Testis (tissue), 2 donors: ENCODE measurements at regions not wholly inside any gene's neighbourhood (a gene's known extent, or its start where the extent isn't known, plus 50 kb on each side); places are given as distances from the start of the nearest gene placed in this dataset.

Experiments used
- DNase-seq: peaks from one replicate; pipeline ENCODE4 v3.0.0-alpha.2; 2019
- H3K27ac ChIP-seq, 2 donors: fragments of 200-600 bp; sonication (generic); one replicate each; pipeline ENCODE4 v1.5.1; 2019
- H3K27me3 ChIP-seq: fragments of 200-600 bp; sonication (generic); one replicate; pipeline ENCODE4 v1.5.1; 2019
- H3K36me3 ChIP-seq: fragments of 200-600 bp; sonication (generic); one replicate; pipeline ENCODE4 v1.5.1; 2017; ENCODE audit warnings: low read depth; ENCODE audit errors: missing control alignments
- H3K4me1 ChIP-seq: fragments of 200-600 bp; sonication (generic); one replicate; pipeline ENCODE4 v1.5.1; 2019
- H3K4me3 ChIP-seq, 2 donors: fragments of 200-600 bp; sonication (generic); one replicate each; pipeline ENCODE4 v1.5.1; 2017 to 2019
- H3K9me3 ChIP-seq: fragments of 200-600 bp; sonication (generic); one replicate; pipeline ENCODE4 v1.5.1; 2017
- CTCF ChIP-seq, 3 experiments: fragments of 450-650 bp in 2 of 3; fragments of 200-600 bp in 1 of 3; sonication (generic) in 1 of 3; IDR thresholded peaks; one replicate each; pipeline ENCODE4 v1.5.1; 2016 to 2019; ENCODE audit warnings: antibody characterized with exemption in 3 of 3, mild to moderate bottlenecking in 2 of 3, moderate library complexity in 1 of 3
- POLR2A ChIP-seq: fragments of 450-650 bp; IDR thresholded peaks from one replicate; pipeline ENCODE4 v1.6.1; 2017; ENCODE audit warnings: antibody characterized with exemption, mild to moderate bottlenecking, moderate library complexity
- whole genome bisulfite sequencing, 2 donors: methylation state at CpG; one replicate each; pipeline ENCODE4 v1.1.5; 2018; 5-methylcytosine and 5-hydroxymethylcytosine counted together
- intact Hi-C: fragments of 100-400 bp; cut with DNase I; formaldehyde crosslinking; loops from one replicate; pipeline ENCODE4 v1.15.1; 2023; ENCODE audit warnings: low total_unique reads

DNA sequence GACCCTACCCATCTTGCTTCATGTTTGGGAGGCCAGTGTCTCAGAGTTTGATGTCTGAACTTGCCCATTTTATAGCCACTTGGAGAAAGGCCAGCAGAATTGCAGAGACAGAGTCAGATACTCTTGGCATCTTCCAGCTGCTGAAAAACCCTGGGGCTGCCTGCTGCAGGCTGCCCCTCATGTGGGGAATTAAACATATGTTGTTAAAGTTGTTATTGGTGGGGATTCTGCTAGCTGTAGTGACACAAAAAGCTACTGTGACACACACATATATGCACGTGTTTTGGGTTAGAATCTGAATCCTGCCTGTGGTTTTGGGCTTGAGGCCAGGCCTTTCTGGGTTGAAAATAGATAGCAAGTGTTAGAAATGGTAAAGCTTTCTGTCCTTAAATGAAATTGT, 1288.4 kb downstream of the AACS start:
- Histone ChIP-seq H3K9me3 (no peaks in the 10 kb centered on the region), H3K27me3 (no peaks in the 10 kb centered on the region), H3K27ac (no peak overlapping the region), H3K4me1 (no peaks in the 10 kb centered on the region), H3K36me3 (no peaks in the 10 kb centered on the region), H3K4me3 (no peak overlapping the region)
- 53 to 73% methylated on average over 1 of the region's 1 CpG for WGBS, 2 donors
- intact Hi-C loops = no loop called here
- DNase-seq = no peak
- no peak for TF ChIP-seq POLR2A
- no peak for TF ChIP-seq CTCF (IDR thresholded peaks at IDR 0.05)

DNA sequence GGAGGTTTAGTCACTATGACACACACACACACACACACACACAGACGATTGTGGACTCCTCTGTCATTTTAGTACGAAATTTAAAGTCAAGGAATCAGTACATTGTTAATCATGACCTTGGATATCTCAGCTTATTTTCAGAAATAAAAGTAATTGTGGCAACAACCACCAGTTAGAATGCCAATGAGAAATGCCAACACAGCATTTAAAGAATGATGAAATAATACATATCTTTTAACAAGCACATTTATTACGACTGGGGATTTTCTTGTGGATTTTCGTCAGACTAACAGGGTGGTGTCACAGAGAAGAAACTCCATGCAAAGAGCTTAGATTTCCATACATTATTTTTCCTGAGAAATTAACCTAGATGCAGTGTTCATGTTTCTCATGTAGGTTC, 1289.4 kb downstream of the AACS start:
- no peaks in the 10 kb centered on the region for H3K27me3 ChIP-seq
- intact Hi-C loops = no loop called here
- 66 to 83% methylated on average over 4 of the region's 4 CpGs for WGBS, 2 donors
- H3K9me3 ChIP-seq = no peaks in the 10 kb centered on the region
- no peak overlapping the region for H3K27ac ChIP-seq
- no peak for DNase-seq
- TF ChIP-seq POLR2A (no peak), CTCF (IDR thresholded peaks at IDR 0.05) (no peak)
- no peaks in the 10 kb centered on the region for H3K4me1 ChIP-seq
- H3K4me3 ChIP-seq = no peak overlapping the region
- no peaks in the 10 kb centered on the region for H3K36me3 ChIP-seq

DNA sequence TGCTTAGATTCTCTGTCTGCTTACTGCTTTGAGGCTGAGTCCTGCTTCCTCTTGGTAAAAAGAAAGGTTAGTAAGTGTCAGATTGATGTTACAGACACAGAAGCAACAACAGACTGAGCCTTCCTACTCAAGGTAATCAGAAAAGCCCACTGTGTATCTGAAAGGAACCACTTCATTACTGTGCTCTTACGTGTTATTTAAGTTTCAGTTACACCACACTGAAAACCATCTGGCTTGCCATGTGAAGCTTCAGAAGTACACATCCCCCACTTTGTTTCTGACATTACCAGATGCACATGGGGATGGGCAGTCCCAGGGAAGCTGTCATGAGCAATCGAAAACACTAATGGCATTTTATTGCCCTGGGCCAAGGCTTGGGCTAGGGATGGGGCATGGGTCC, 1290.1 kb downstream of the AACS start:
- H3K4me3 ChIP-seq = no peak overlapping the region
- TF ChIP-seq CTCF (IDR thresholded peaks at IDR 0.05) = no peak
- TF ChIP-seq POLR2A = no peak
- 82 to 84% methylated on average over 2 of the region's 2 CpGs for WGBS, 2 donors
- no peak overlapping the region for H3K27ac ChIP-seq
- no peaks in the 10 kb centered on the region for H3K9me3 ChIP-seq
- DNase-seq = no peak
- H3K4me1 ChIP-seq = no peaks in the 10 kb centered on the region
- no peaks in the 10 kb centered on the region for H3K27me3 ChIP-seq
- intact Hi-C loops = no loop called here
- no peaks in the 10 kb centered on the region for H3K36me3 ChIP-seq

GRCh38 chr12:126358806-126359205, 1293.6 kb downstream of the AACS start:
- Histone ChIP-seq H3K27ac (no peak overlapping the region), H3K9me3 (no peaks in the 10 kb centered on the region), H3K4me1 (no peaks in the 10 kb centered on the region), H3K36me3 (no peaks in the 10 kb centered on the region), H3K4me3 (no peak overlapping the region), H3K27me3 (no peaks in the 10 kb centered on the region)
- no peak for DNase-seq
- WGBS, 2 donors = 75 to 77% methylated on average over 5 of the region's 5 CpGs
- TF ChIP-seq POLR2A (no peak), CTCF (IDR thresholded peaks at IDR 0.05) (no peak)
- intact Hi-C loops = no loop called here

GRCh38 chr12:126359216-126359615, 1294.0 kb downstream of the AACS start:
- H3K27ac ChIP-seq = no peak overlapping the region
- intact Hi-C loops = no loop called here
- no peaks in the 10 kb centered on the region for H3K9me3 ChIP-seq
- H3K4me1 ChIP-seq = no peaks in the 10 kb centered on the region
- H3K36me3 ChIP-seq = no peaks in the 10 kb centered on the region
- DNase-seq = no peak
- WGBS, 2 donors = 76 to 81% methylated on average over 3 of the region's 3 CpGs
- H3K4me3 ChIP-seq = no peak overlapping the region
- TF ChIP-seq POLR2A = no peak
- TF ChIP-seq CTCF (IDR thresholded peaks at IDR 0.05) = no peak
- no peaks in the 10 kb centered on the region for H3K27me3 ChIP-seq
